Nucleus accumbens (tissue), 56 donors: ENCODE measurements at regions not wholly inside any gene's neighbourhood (a gene's known extent, or its start where the extent isn't known, plus 50 kb on each side); places are given as distances from the start of the nearest gene placed in this dataset.

ENCODE experiments used
- DNase-seq, 56 donors: peaks; one replicate each; lab custom pipeline; 2025; lab: John Stamatoyannopoulos, UW

- no peak for DNase-seq
Observed at GRCh38 chr9:118271936-118272335, 567.7 kb downstream of the TLR4 start.

- no peak for DNase-seq
Observed at GRCh38 chr9:118273048-118273447, 568.8 kb downstream of the TLR4 start.

GRCh38 chr9:118276784-118277183 is 572.6 kb downstream of the TLR4 start:
- DNase-seq: no peak

- no peak for DNase-seq
Observed at GRCh38 chr9:118281772-118282171, 577.6 kb downstream of the TLR4 start.

GRCh38 chr9:118283488-118283887 is 579.3 kb downstream of the TLR4 start:
- no peak for DNase-seq

- DNase-seq: no peak
Observed at GRCh38 chr9:118290116-118290515, 585.9 kb downstream of the TLR4 start.

GRCh38 chr9:118295413-118295812 is 591.2 kb downstream of the TLR4 start:
- no peak for DNase-seq

- peak in 5 of 56 donors; percentile 0 to 38 (median 8) for DNase-seq
Observed at GRCh38 chr9:118302721-118303120, 598.5 kb downstream of the TLR4 start.

GRCh38 chr9:118303216-118303615 is 599.0 kb downstream of the TLR4 start:
- no peak for DNase-seq

- DNase-seq: peak in 2 of 56 donors; percentile 2 to 3
Observed at GRCh38 chr9:118305331-118305730, 601.1 kb downstream of the TLR4 start.

GRCh38 chr9:118306801-118307200 is 602.6 kb downstream of the TLR4 start:
- no peak for DNase-seq

GRCh38 chr9:118313965-118314364 is 609.8 kb downstream of the TLR4 start:
- no peak for DNase-seq

GRCh38 chr9:118316831-118317343 is 612.7 kb downstream of the TLR4 start:
- DNase-seq: no peak

- DNase-seq: peak in 23 of 56 donors; percentile 1 to 56 (median 10)
Observed at GRCh38 chr9:118318770-118319431, 614.7 kb downstream of the TLR4 start.

GRCh38 chr9:118321788-118322187 is 617.6 kb downstream of the TLR4 start:
- no peak for DNase-seq

- DNase-seq: no peak
Observed at GRCh38 chr9:118324706-118325105, 620.5 kb downstream of the TLR4 start.

- no peak for DNase-seq
Observed at GRCh38 chr9:118325757-118326156, 621.6 kb downstream of the TLR4 start.

- DNase-seq: no peak
Observed at GRCh38 chr9:118326326-118326725, 622.1 kb downstream of the TLR4 start.

GRCh38 chr9:118330191-118330986 is 626.2 kb downstream of the TLR4 start:
- no peak for DNase-seq

GRCh38 chr9:118331622-118332045 is 627.4 kb downstream of the TLR4 start:
- no peak for DNase-seq

- DNase-seq: no peak
Observed at GRCh38 chr9:118336250-118336942, 632.2 kb downstream of the TLR4 start.
